ENCODE measurements at regions not wholly inside any gene's neighbourhood (a gene's known extent, or its start where the extent isn't known, plus 50 kb on each side); places are given as distances from the start of the nearest gene placed in this dataset.

- no peak overlapping the region for H3K4me2 ChIP-seq (ENCODE audit: low read length)
- H3K9me3 ChIP-seq (ENCODE audit: low read length), result no peaks in the 10 kb centered on the region
These were observed 249.3 kb upstream of the ECI2 start for GRCh38 chr6:4384656-4385055.

GRCh38 chr6:4383910-4384638, 248.7 kb upstream of the ECI2 start:
- Histone ChIP-seq H3K36me3 (ENCODE audit: insufficient read depth, low read length) (no peaks in the 10 kb centered on the region), H3K4me3 (ENCODE audit: low read length) (no peak overlapping the region), H3K4me2 (ENCODE audit: low read length) (no peak overlapping the region), H3K27me3 (ENCODE audit: insufficient read depth, low read depth, low read length) (no peaks in the 10 kb centered on the region), H3K9me2 (ENCODE audit: insufficient read depth, low read length) (no peaks in the 10 kb centered on the region), H3F3A (ENCODE audit: insufficient read depth, low read length, poor library complexity, severe bottlenecking) (no peaks in the 10 kb centered on the region), H3K9me3 (ENCODE audit: low read length) (no peaks in the 10 kb centered on the region), H3K79me2 (replicated peaks; ENCODE audit: insufficient read depth, low read length) (no peaks in the 10 kb centered on the region), H3K9ac (ENCODE audit: low read length) (no peak overlapping the region), H4K20me1 (ENCODE audit: insufficient read depth) (no peaks in the 10 kb centered on the region), H3K27ac (ENCODE audit: low read length) (no peak overlapping the region), H2AFZ (ENCODE audit: low read depth, low read length) (no peak overlapping the region)
- TF ChIP-seq EP300 (conservative IDR thresholded peaks at IDR 0.05; ENCODE audit: poor library complexity, severe bottlenecking) (no peak), CTCF (IDR thresholded peaks at IDR 0.05; ENCODE audit: poor library complexity, severe bottlenecking) (no peak), POLR2AphosphoS5 (IDR thresholded peaks at IDR 0.05) (no peak), RAD21 (conservative IDR thresholded peaks at IDR 0.05) (no peak), SMC3 (conservative IDR thresholded peaks at IDR 0.05; ENCODE audit: poor library complexity) (no peak)

More at GRCh38 chr6:4384656-4385055, 249.3 kb upstream of the ECI2 start:
- Histone ChIP-seq H3K9ac (ENCODE audit: low read length) (no peak overlapping the region), H3K36me3 (ENCODE audit: insufficient read depth, low read length) (no peaks in the 10 kb centered on the region), H3K27ac (ENCODE audit: low read length) (no peak overlapping the region), H3K4me3 (ENCODE audit: low read length) (no peak overlapping the region), H3K9me2 (ENCODE audit: insufficient read depth, low read length) (no peaks in the 10 kb centered on the region), H3K79me2 (replicated peaks; ENCODE audit: insufficient read depth, low read length) (no peaks in the 10 kb centered on the region), H4K20me1 (ENCODE audit: insufficient read depth) (no peaks in the 10 kb centered on the region), H3K27me3 (ENCODE audit: insufficient read depth, low read depth, low read length) (no peaks in the 10 kb centered on the region), H2AFZ (ENCODE audit: low read depth, low read length) (no peak overlapping the region), H3F3A (ENCODE audit: insufficient read depth, low read length, poor library complexity, severe bottlenecking) (no peaks in the 10 kb centered on the region)
- TF ChIP-seq TAF1 (IDR thresholded peaks at IDR 0.05; ENCODE audit: low read depth) (no peak), RAD21 (conservative IDR thresholded peaks at IDR 0.05) (no peak), EZH2 (IDR thresholded peaks at IDR 0.05; ENCODE audit: borderline replicate concordance, insufficient read depth, low read length, poor library complexity, severe bottlenecking) (no peak), SMC3 (conservative IDR thresholded peaks at IDR 0.05; ENCODE audit: poor library complexity) (no peak), MXI1 (conservative IDR thresholded peaks at IDR 0.05; ENCODE audit: poor library complexity, severe bottlenecking) (no peak), REST (IDR thresholded peaks at IDR 0.05; ENCODE audit: borderline replicate concordance) (no peak), CTCF (IDR thresholded peaks at IDR 0.05; ENCODE audit: poor library complexity, severe bottlenecking) (no peak), POLR2AphosphoS5 (IDR thresholded peaks at IDR 0.05) (no peak), EP300 (conservative IDR thresholded peaks at IDR 0.05; ENCODE audit: poor library complexity, severe bottlenecking) (no peak)
